ENCODE measurements at regions not wholly inside any gene's neighbourhood (a gene's known extent, or its start where the extent isn't known, plus 50 kb on each side); places are given as distances from the start of the nearest gene placed in this dataset.

DNA sequence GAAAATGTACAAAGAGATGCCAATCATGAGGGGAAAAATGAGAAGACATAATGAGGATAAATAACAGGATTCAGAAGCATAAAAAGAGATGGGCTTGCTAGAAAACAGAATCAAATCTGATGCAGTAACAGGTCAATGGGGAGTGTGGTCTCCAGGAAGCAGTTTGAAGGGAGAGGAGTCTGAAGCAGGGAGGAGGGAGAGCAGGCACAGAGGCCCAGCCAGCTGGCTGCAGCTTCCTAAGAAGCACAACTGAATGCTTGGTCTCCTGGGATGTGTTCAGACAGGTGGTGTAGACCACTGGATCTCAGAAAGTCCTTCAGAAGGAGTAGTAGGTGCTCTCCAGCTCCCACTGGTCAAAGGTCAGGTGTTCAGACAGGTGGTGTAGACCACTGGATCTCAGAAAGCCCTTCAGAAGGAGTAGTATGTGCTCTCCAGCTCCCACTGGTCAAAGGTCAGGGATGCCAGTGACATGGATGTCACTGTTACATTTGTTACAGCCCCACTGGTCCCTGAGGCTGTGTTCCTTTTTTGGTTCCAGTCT lies 68.3 kb upstream of the UBAC2 start:
- H3K14ac ChIP-seq (replicated peaks; ENCODE audit: low read depth, low read length), result no peak overlapping the region
- H4K8ac ChIP-seq (ENCODE audit: low read depth in 2 of 2, low read length in 2 of 2), result no peak overlapping the region
- H3K4ac ChIP-seq (ENCODE audit: low read depth, low read length), result no peak overlapping the region
- no peak overlapping the region for H2AFZ ChIP-seq (replicated peaks; ENCODE audit: low read length, poor library complexity)
- no peaks in the 10 kb centered on the region for H4K20me1 ChIP-seq (ENCODE audit: insufficient read depth, low read length)
- H4K5ac ChIP-seq (ENCODE audit: low read depth, low read length), result no peak overlapping the region
- H2BK5ac ChIP-seq (ENCODE audit: low read depth, low read length, poor library complexity, severe bottlenecking), result no peak overlapping the region
- no peak overlapping the region for H3K18ac ChIP-seq (ENCODE audit: low read depth, low read length)
- H3K23ac ChIP-seq (ENCODE audit: low read depth, low read length), result no peak overlapping the region
- H4K91ac ChIP-seq (ENCODE audit: insufficient read depth, low read depth, low read length), result no peak overlapping the region
- no peak overlapping the region for H2AK5ac ChIP-seq (ENCODE audit: low read depth, low read length)
- H2BK15ac ChIP-seq (ENCODE audit: low read depth, low read length), result no peak overlapping the region
- H3K4me2 ChIP-seq (ENCODE audit: low read depth, low read length), result no peak overlapping the region
- POLR2A ChIA-PET (ENCODE audit: unreplicated experiment), result no interaction called here
- intact Hi-C loops (cut with micrococcal nuclease), result no loop called here
- H2AK9ac ChIP-seq (replicated peaks; ENCODE audit: low read depth, low read length, poor library complexity), result no peak overlapping the region
- DNase-seq (no peak), ATAC-seq (ENCODE audit: low read depth) (no peak)
- H3K9me3 ChIP-seq (ENCODE audit: control insufficient read depth, insufficient read depth, low read length), result no peaks in the 10 kb centered on the region; the same call in 1 of the 2 replicates
- dilution Hi-C loops (cut with HindIII; ENCODE audit: low sequenced_read_pairs, unreplicated experiment), result no loop called here
- no peak overlapping the region for H3K4me3 ChIP-seq (ENCODE audit: insufficient read depth, low read depth, low read length)
- H3K27me3 ChIP-seq (ENCODE audit: control insufficient read depth, insufficient read depth, low read length), result peaks cover 36% of the 10 kb centered on the region
- TF ChIP-seq POLR2A (IDR thresholded peaks at IDR 0.05; ENCODE audit: low read depth, low read length) (no peak), MAZ (IDR thresholded peaks at IDR 0.05; ENCODE audit: borderline replicate concordance, low read depth, low read length) (no peak)
- in situ Hi-C loops (cut with MboI; ENCODE audit: low sequenced_read_pairs), result no loop called here
- H2BK20ac ChIP-seq (ENCODE audit: low read depth, low read length), result no peak overlapping the region
- H3K9me1 ChIP-seq (ENCODE audit: insufficient read depth, low read length), result no peaks in the 10 kb centered on the region
- H2BK120ac ChIP-seq (ENCODE audit: low read depth, low read length), result no peak overlapping the region
- H3K4me1 ChIP-seq (ENCODE audit: control insufficient read depth, insufficient read depth, low read length), result no peaks in the 10 kb centered on the region
- CTCF ChIA-PET, result no interaction called here
- no peak overlapping the region for H3K56ac ChIP-seq (ENCODE audit: extremely low read depth, insufficient read depth, low read length)
- no peaks in the 10 kb centered on the region for H3K36me3 ChIP-seq (ENCODE audit: control insufficient read depth, insufficient read depth, low read length)
- H3K27ac ChIP-seq (ENCODE audit: insufficient read depth, low read length), result no peak overlapping the region
- no peaks in the 10 kb centered on the region for H3K79me1 ChIP-seq (ENCODE audit: low read depth in 1 of 2, low read length in 2 of 2)
- H3K9ac ChIP-seq (ENCODE audit: low read depth, low read length), result no peak overlapping the region
- BruUV-seq (replicated peaks), result no TSS peak
